Liver (tissue), 8 donors: ENCODE measurements at regions not wholly inside any gene's neighbourhood (a gene's known extent, or its start where the extent isn't known, plus 50 kb on each side); places are given as distances from the start of the nearest gene placed in this dataset.
A peak's percentile ranks its signal among the peaks of the same experiment; 100 is the strongest.
"Not testable (repeated sequence)": the region's sequence is repeated elsewhere in the genome, so short reads cannot be mapped to it uniquely, and the experiment has no call there.

ENCODE experiments used
- DNase-seq: peaks from one replicate; pipeline ENCODE4 v3.0.0-alpha.2; 2017; ENCODE audit warnings: low spot score
- H3K27ac ChIP-seq, 2 donors: one replicate each; pipeline ENCODE4 v1.7.0; 2013; ENCODE audit warnings: inconsistent platforms in 2 of 2, low read length in 2 of 2, control low read depth in 1 of 2, low read depth in 1 of 2, mild to moderate bottlenecking in 1 of 2
- H3K27me3 ChIP-seq, 4 donors: one replicate each; pipeline versions ENCODE4 v1.6.1 to v1.7.0; 2013; ENCODE audit warnings: low read length in 3 of 4, inconsistent platforms in 1 of 4, mild to moderate bottlenecking in 1 of 4, moderate library complexity in 1 of 4; ENCODE audit not compliant: control insufficient read depth in 4 of 4, insufficient read depth in 4 of 4
- H3K36me3 ChIP-seq, 4 donors: one replicate each; pipeline versions ENCODE4 v1.6.1 to v1.7.0; 2013; ENCODE audit warnings: low read length in 3 of 4, mild to moderate bottlenecking in 3 of 4, low read depth in 1 of 4, moderate library complexity in 1 of 4; ENCODE audit not compliant: control insufficient read depth in 4 of 4, insufficient read depth in 3 of 4
- H3K4me1 ChIP-seq, 4 donors: one replicate each; pipeline versions ENCODE4 v1.6.1 to v1.7.0; 2013; ENCODE audit warnings: low read length in 3 of 4, mild to moderate bottlenecking in 3 of 4, moderate library complexity in 1 of 4; ENCODE audit not compliant: control insufficient read depth in 4 of 4, insufficient read depth in 4 of 4
- H3K4me3 ChIP-seq, 3 donors: one replicate each; pipeline versions ENCODE4 v1.6.1 to v1.7.0; 2013; ENCODE audit warnings: low read length in 3 of 3, control low read depth in 1 of 3, low read depth in 1 of 3, mild to moderate bottlenecking in 1 of 3
- H3K9ac ChIP-seq, 2 donors: one replicate each; pipeline ENCODE4 v1.7.0; 2013; ENCODE audit warnings: low read length in 2 of 2, mild to moderate bottlenecking in 2 of 2, moderate library complexity in 2 of 2, control low read depth in 1 of 2, low read depth in 1 of 2
- H3K9me3 ChIP-seq, 4 donors: one replicate each; pipeline versions ENCODE4 v1.6.1 to v1.7.0; 2013; ENCODE audit warnings: low read length in 3 of 4; ENCODE audit not compliant: control insufficient read depth in 4 of 4
- ATF3 ChIP-seq: IDR thresholded peaks from 2 replicates; pipeline ENCODE4 v1.6.1; 2016; ENCODE audit warnings: antibody characterized with exemption
- CTCF ChIP-seq: fragments of 150-350 bp; IDR thresholded peaks from 2 replicates; pipeline ENCODE4 v1.5.1; 2017; ENCODE audit warnings: improper control_type of control experiment, low read depth, low read length; ENCODE audit not compliant: missing input control
- EGR1 ChIP-seq, 2 donors: IDR thresholded peaks; 2 replicates each; pipeline ENCODE4 v1.6.1; 2016 to 2018; ENCODE audit warnings: antibody characterized with exemption in 2 of 2, low read depth in 2 of 2
- FOXA1 ChIP-seq: IDR thresholded peaks from 2 replicates; pipeline ENCODE4 v1.6.1; 2016; ENCODE audit warnings: antibody characterized with exemption
- FOXA2 ChIP-seq: IDR thresholded peaks from 2 replicates; pipeline ENCODE4 v1.6.1; 2016; ENCODE audit warnings: antibody characterized with exemption
- GABPA ChIP-seq, 2 donors: IDR thresholded peaks in 1 of 2; conservative IDR thresholded peaks in 1 of 2; 2 replicates each; pipeline ENCODE4 v1.6.1; 2016; ENCODE audit warnings: antibody characterized with exemption in 2 of 2, mild to moderate bottlenecking in 1 of 2, moderate library complexity in 1 of 2
- HNF4A ChIP-seq, 2 donors: conservative IDR thresholded peaks; 2 replicates each; pipeline ENCODE4 v1.6.1; 2016; ENCODE audit warnings: antibody characterized with exemption in 2 of 2, mild to moderate bottlenecking in 2 of 2
- HNF4G ChIP-seq: IDR thresholded peaks from 2 replicates; pipeline ENCODE4 v1.6.1; 2016; ENCODE audit warnings: antibody characterized with exemption
- NR2F2 ChIP-seq: IDR thresholded peaks from 2 replicates; pipeline ENCODE4 v1.6.1; 2016; ENCODE audit warnings: antibody characterized with exemption
- RAD21 ChIP-seq, 2 donors: IDR thresholded peaks; 2 replicates each; pipeline ENCODE4 v1.6.1; 2016; ENCODE audit warnings: antibody characterized with exemption in 2 of 2, mild to moderate bottlenecking in 2 of 2
- SP1 ChIP-seq: IDR thresholded peaks from 2 replicates; pipeline ENCODE4 v1.6.1; 2018; ENCODE audit warnings: antibody characterized with exemption, mild to moderate bottlenecking
- YY1 ChIP-seq: IDR thresholded peaks from 2 replicates; pipeline ENCODE4 v1.6.1; 2016; ENCODE audit warnings: antibody characterized with exemption, mild to moderate bottlenecking
- ZBTB33 ChIP-seq: IDR thresholded peaks from 2 replicates; pipeline ENCODE4 v1.6.1; 2016; ENCODE audit warnings: antibody characterized with exemption
- WGBS: extraction: QIAGEN DNeasy Blood & Tissue Kit; methylation state at CpG from one replicate; pipeline ENCODE4 v1.1.7; 2013; 5-methylcytosine and 5-hydroxymethylcytosine counted together
- TF ChIP-seq, protein P1 (sequence below): IDR thresholded peaks from 2 replicates; pipeline ENCODE4 v1.6.1; 2016; ENCODE audit warnings: antibody characterized with exemption
- donor health status: healthy.
- donor health status: healthy.
- donor health status: healthy.
- donor health status: healthy.
- donor health status: healthy.

GRCh38 chr6:155534678-155535077, 79.0 kb upstream of the NOX3 start:
- no peaks in the 10 kb centered on the region for H3K9me3 ChIP-seq
- no peak overlapping the region for H3K27ac ChIP-seq
- H3K36me3 ChIP-seq, result no peaks in the 10 kb centered on the region
- no peak overlapping the region for H3K9ac ChIP-seq
- no peak overlapping the region for H3K4me3 ChIP-seq
- no peak for DNase-seq
- 92% methylated on average over 2 of the region's 2 CpGs for WGBS
- TF ChIP-seq SP1, result no peak
- no peak for TF ChIP-seq FOXA2
- no peak for TF ChIP-seq HNF4A (conservative IDR thresholded peaks at IDR 0.05)
- no peak for TF ChIP-seq NR2F2
- no peak for TF ChIP-seq YY1
- TF ChIP-seq HNF4G, result no peak
- TF ChIP-seq EGR1 (IDR thresholded peaks at IDR 0.05; ENCODE audit: low read depth in 2 of 2), result no peak
- TF ChIP-seq, protein P1, sequence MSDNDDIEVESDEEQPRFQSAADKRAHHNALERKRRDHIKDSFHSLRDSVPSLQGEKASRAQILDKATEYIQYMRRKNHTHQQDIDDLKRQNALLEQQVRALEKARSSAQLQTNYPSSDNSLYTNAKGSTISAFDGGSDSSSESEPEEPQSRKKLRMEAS, result no peak
- TF ChIP-seq ZBTB33, result no peak
- no peak for TF ChIP-seq ATF3
- no peak for TF ChIP-seq GABPA (IDR thresholded peaks at IDR 0.05 in 1 of 2, conservative IDR thresholded peaks at IDR 0.05 in 1 of 2)
- TF ChIP-seq FOXA1, result no peak
- no peaks in the 10 kb centered on the region for H3K27me3 ChIP-seq
- no peaks in the 10 kb centered on the region for H3K4me1 ChIP-seq

GRCh38 chr6:155530219-155530834, 74.7 kb upstream of the NOX3 start:
- no peak for DNase-seq
- WGBS, result 45% methylated on average over 4 of the region's 4 CpGs

GRCh38 chr6:155529814-155530213, 74.2 kb upstream of the NOX3 start:
- H3K36me3 ChIP-seq, H3K27ac ChIP-seq, DNase-seq, H3K27me3 ChIP-seq, H3K4me3 ChIP-seq, H3K9ac ChIP-seq, H3K4me1 ChIP-seq, H3K9me3 ChIP-seq: not testable (repeated sequence)
- WGBS, result 94% methylated on average over 7 of the region's 7 CpGs

More at GRCh38 chr6:155530219-155530834, 74.7 kb upstream of the NOX3 start:
- no peaks in the 10 kb centered on the region for H3K9me3 ChIP-seq
- no peak overlapping the region for H3K9ac ChIP-seq
- no peak overlapping the region for H3K4me3 ChIP-seq
- no peaks in the 10 kb centered on the region for H3K36me3 ChIP-seq
- no peaks in the 10 kb centered on the region for H3K4me1 ChIP-seq
- TF ChIP-seq EGR1 (IDR thresholded peaks at IDR 0.05; ENCODE audit: low read depth in 2 of 2), result no peak
- no peak for TF ChIP-seq GABPA (IDR thresholded peaks at IDR 0.05 in 1 of 2, conservative IDR thresholded peaks at IDR 0.05 in 1 of 2)
- peak; percentile 51 for TF ChIP-seq CTCF
- TF ChIP-seq RAD21 (IDR thresholded peaks at IDR 0.05), result peak; percentile 73 to 80
- no peak overlapping the region for H3K27ac ChIP-seq
- no peaks in the 10 kb centered on the region for H3K27me3 ChIP-seq
